GM12878 (cell line): ENCODE measurements at regions not wholly inside any gene's neighbourhood (a gene's known extent, or its start where the extent isn't known, plus 50 kb on each side); places are given as distances from the start of the nearest gene placed in this dataset.

Source experiments
- ATAC-seq: fragments of 200-7000 bp; cut with Tn5 transposase; 3 replicates; pipeline ENCODE4 v1.9.1; 2020; ENCODE audit warnings: mild to moderate bottlenecking, moderate library complexity
- BruUV-seq: library from RNA; stranded (reverse); fragments of 400-500 nt; replicated peaks from 2 replicates; lab custom pipeline; 2021; lab: Mats Ljungman, UMichigan
- CTCF ChIA-PET: fragments of 300-600 bp; sonication (Branson Sonifier 250); formaldehyde crosslinking; extraction: SDS; loops from one replicate; lab custom pipeline; 2021; ENCODE audit warnings: inconsistent platforms; lab: Yijun Ruan, JAX
- POLR2A ChIA-PET: fragments of 350-600 bp; formaldehyde crosslinking; extraction: SDS; loops from one replicate; lab custom pipeline; 2021; ENCODE audit warnings: inconsistent platforms; lab: Charles Lee
- RAD21 ChIA-PET: fragments of 300-600 bp; sonication (Branson Sonifier 250); formaldehyde crosslinking; loops from one replicate; lab custom pipeline; 2023; ENCODE audit warnings: antibody characterized with exemption; ENCODE audit not compliant: unreplicated experiment; lab: Charles Lee
- SMC1A ChIA-PET: fragments of 300-600 bp; sonication (Branson Sonifier 250); formaldehyde crosslinking; loops from one replicate; lab custom pipeline; 2023; ENCODE audit not compliant: unreplicated experiment, uncharacterized antibody; lab: Charles Lee
- DNase-seq: peaks from one replicate; pipeline ENCODE4 v3.0.0-alpha.2; 2011; ENCODE audit warnings: low read depth, low spot score
- FAIRE-seq: peaks from 3 replicates; lab custom pipeline; 2011; peaks lifted over from hg19 to GRCh38; lab: Jason Lieb, UNC
- H2AFZ ChIP-seq: 2 replicates; pipeline ENCODE4 v1.6.0; 2011; ENCODE audit warnings: low read depth, low read length, control low read depth; ENCODE audit not compliant: control insufficient read depth
- H3K27ac ChIP-seq: 2 replicates; pipeline ENCODE4 v1.5.1; 2011; ENCODE audit warnings: control low read depth; ENCODE audit not compliant: control insufficient read depth, insufficient read depth
- H3K27me3 ChIP-seq, 2 experiments: replicated peaks in 1 of 2; 2 replicates each; pipeline versions ENCODE4 v1.6.0 to v1.6.1; 2011; ENCODE audit warnings: low read length in 1 of 2; ENCODE audit not compliant: control insufficient read depth in 2 of 2, insufficient read depth in 2 of 2
- H3K36me3 ChIP-seq, 2 experiments: 2 replicates each; pipeline ENCODE4 v1.5.1; 2011; ENCODE audit warnings: low read length in 1 of 2; ENCODE audit not compliant: control insufficient read depth in 2 of 2, insufficient read depth in 2 of 2
- H3K4me1 ChIP-seq: 2 replicates; pipeline ENCODE4 v1.6.1; 2011; ENCODE audit warnings: mild to moderate bottlenecking, low read length, moderate library complexity, mixed read lengths; ENCODE audit not compliant: control insufficient read depth, insufficient read depth
- H3K4me2 ChIP-seq: 2 replicates; pipeline ENCODE4 v1.6.0; 2011; ENCODE audit warnings: control low read depth; ENCODE audit not compliant: control insufficient read depth, insufficient read depth
- H3K4me3 ChIP-seq: fragments of 200-600 bp; sonication (generic); 2 replicates; pipeline ENCODE4 v1.5.1; 2016
- H3K79me2 ChIP-seq: 2 replicates; pipeline ENCODE4 v1.6.0; 2011; ENCODE audit warnings: low read length; ENCODE audit not compliant: control insufficient read depth, insufficient read depth
- H3K9ac ChIP-seq: 2 replicates; pipeline ENCODE4 v1.8.0; 2011; ENCODE audit warnings: low read length, control low read depth, mixed read lengths; ENCODE audit not compliant: control insufficient read depth, insufficient read depth
- H3K9me3 ChIP-seq: replicated peaks from 3 replicates; pipeline ENCODE4 v1.5.1; 2011; ENCODE audit warnings: mild to moderate bottlenecking, low read length; ENCODE audit not compliant: control insufficient read depth, insufficient read depth
- H4K20me1 ChIP-seq: 2 replicates; pipeline ENCODE4 v1.6.0; 2011; ENCODE audit not compliant: control insufficient read depth, insufficient read depth
- CREM ChIP-seq: IDR thresholded peaks from 2 replicates; pipeline ENCODE4 v1.6.1; 2014; ENCODE audit warnings: antibody characterized with exemption, low read depth
- DPF2 ChIP-seq: fragments of 450-650 bp; IDR thresholded peaks from 2 replicates; pipeline ENCODE4 v1.6.1; 2017; ENCODE audit warnings: mild to moderate bottlenecking
- GABPA ChIP-seq: IDR thresholded peaks from 2 replicates; pipeline ENCODE4 v1.6.1; 2014; ENCODE audit warnings: antibody characterized with exemption, low read depth, mild to moderate bottlenecking, inconsistent platforms
- HDAC2 ChIP-seq: fragments of 200-600 bp; sonication (generic); IDR thresholded peaks from 2 replicates; pipeline ENCODE4 v1.6.1; 2017
- HSF1 ChIP-seq: fragments of 150-350 bp; IDR thresholded peaks from 2 replicates; pipeline ENCODE4 v1.6.1; 2014; ENCODE audit warnings: mild to moderate bottlenecking, low read depth, low read length
- IRF3 ChIP-seq: fragments of 450-650 bp; IDR thresholded peaks from 2 replicates; pipeline ENCODE4 v1.6.1; 2014; ENCODE audit warnings: mild to moderate bottlenecking
- JUND ChIP-seq: IDR thresholded peaks from 2 replicates; pipeline ENCODE4 v1.6.1; 2012; ENCODE audit warnings: low read depth, mild to moderate bottlenecking, low read length, improper control_type of control experiment, moderate library complexity
- MEF2B ChIP-seq: fragments of 450-650 bp; IDR thresholded peaks from 2 replicates; pipeline ENCODE4 v1.6.1; 2018; ENCODE audit warnings: mild to moderate bottlenecking, moderate library complexity; ENCODE audit not compliant: partially characterized antibody, poor library complexity, severe bottlenecking
- MTA3 ChIP-seq: IDR thresholded peaks from 2 replicates; pipeline ENCODE4 v1.6.1; 2012; ENCODE audit warnings: low read length, inconsistent platforms, borderline replicate concordance
- NR2C1 ChIP-seq: fragments of 450-650 bp; IDR thresholded peaks from 2 replicates; pipeline ENCODE4 v1.6.1; 2017; ENCODE audit warnings: antibody characterized with exemption, mild to moderate bottlenecking, moderate library complexity
- NR2C2 ChIP-seq: IDR thresholded peaks from 2 replicates; pipeline ENCODE4 v1.6.1; 2011; ENCODE audit warnings: borderline replicate concordance, low read depth; ENCODE audit not compliant: control insufficient read depth, insufficient read length
- PAX5 ChIP-seq: IDR thresholded peaks from 2 replicates; pipeline ENCODE4 v1.6.1; 2011; ENCODE audit warnings: low read depth, low read length, borderline replicate concordance
- POLR2AphosphoS2 ChIP-seq: IDR thresholded peaks from 2 replicates; pipeline ENCODE4 v1.6.1; 2011; ENCODE audit warnings: low read depth, mild to moderate bottlenecking, low read length, improper control_type of control experiment, moderate library complexity
- POU2F2 ChIP-seq: IDR thresholded peaks from 3 replicates; pipeline ENCODE4 v1.6.1; 2011; ENCODE audit warnings: low read depth, mild to moderate bottlenecking, low read length, borderline replicate concordance
- RAD51 ChIP-seq: fragments of 450-650 bp; IDR thresholded peaks from 2 replicates; pipeline ENCODE4 v1.6.1; 2016; ENCODE audit warnings: moderate library complexity, mild to moderate bottlenecking, inconsistent platforms
- RCOR1 ChIP-seq: conservative IDR thresholded peaks from 2 replicates; pipeline ENCODE4 v1.6.1; 2012; ENCODE audit warnings: low read depth, low read length, improper control_type of control experiment
- RUNX3 ChIP-seq: IDR thresholded peaks from 2 replicates; pipeline ENCODE4 v1.6.1; 2012; ENCODE audit warnings: low read length, inconsistent platforms
- SIX5 ChIP-seq: IDR thresholded peaks from 2 replicates; pipeline ENCODE4 v1.6.1; 2011; ENCODE audit warnings: mild to moderate bottlenecking, low read depth, low read length, moderate library complexity; ENCODE audit not compliant: severe bottlenecking
- SP1 ChIP-seq: IDR thresholded peaks from one replicate; pipeline ENCODE4 v1.6.1; 2011; ENCODE audit warnings: low read depth, low read length
- STAT1 ChIP-seq: fragments of 450-650 bp; conservative IDR thresholded peaks from 2 replicates; pipeline ENCODE4 v1.6.1; 2014; ENCODE audit warnings: antibody characterized with exemption, mild to moderate bottlenecking
- SUZ12 ChIP-seq: fragments of 200-600 bp; sonication (generic); IDR thresholded peaks from one replicate; pipeline ENCODE4 v1.6.1; 2018; ENCODE audit warnings: antibody characterized with exemption, mild to moderate bottlenecking; ENCODE audit not compliant: unreplicated experiment
- USF1 ChIP-seq: IDR thresholded peaks from 2 replicates; pipeline ENCODE4 v1.6.1; 2011; ENCODE audit warnings: borderline replicate concordance, low read depth, mild to moderate bottlenecking, moderate library complexity, mixed read lengths, low read length; ENCODE audit not compliant: insufficient read depth; ENCODE audit errors: extremely low read length
- ZBED1 ChIP-seq: IDR thresholded peaks from 2 replicates; pipeline ENCODE4 v1.6.1; 2016; ENCODE audit warnings: borderline replicate concordance
- WGBS: methylation state at CpG from one replicate; pipeline ENCODE4 v1.1.6; 2016; ENCODE audit warnings: low lambda C conversion rate; ENCODE audit not compliant: insufficient replicate concordance, insufficient coverage; ENCODE audit errors: missing lambda C conversion rate; 5-methylcytosine and 5-hydroxymethylcytosine counted together
- in situ Hi-C: fragments of 300-500 bp; cut with MboI; formaldehyde crosslinking; loops from 9 replicates; pipeline ENCODE4 v1.14.3; 2018; ENCODE audit warnings: mixed read lengths
- intact Hi-C: fragments of 100-400 bp; cut with micrococcal nuclease; formaldehyde crosslinking; loops from one replicate; pipeline ENCODE4 v1.14.2; 2022; ENCODE audit not compliant: unreplicated experiment

GRCh38 chr12:83823386-83824045, 1089.1 kb downstream of the SLC6A15 start:
- ChIA-PET SMC1A (interaction anchor here (0.6 to 3.6 kb wide), 6 partner anchors 280 to 1295 kb away, joined by 3 to 34 read pairs (median 4); partner anchors contain the start of gene TMTC2), POLR2A (interaction anchor here (1.2 kb wide), 1 partner anchor 1137 kb away, joined by 6 read pairs; the partner anchor contains the start of gene TMTC2), RAD21 (interaction anchor here (0.6 to 8.7 kb wide), 15 partner anchors 151 to 1463 kb away, joined by 3 to 109 read pairs (median 5); partner anchors contain the start of gene TMTC2), CTCF (interaction anchor here (0.5 to 7.9 kb wide), 37 partner anchors 9 to 1307 kb away, joined by 3 to 120 read pairs (median 3); partner anchors contain the start of gene TMTC2)
- Histone ChIP-seq H3K27me3 (no peaks in the 10 kb centered on the region), H3K79me2 (no peaks in the 10 kb centered on the region), H3K4me2 (no peak overlapping the region), H4K20me1 (no peaks in the 10 kb centered on the region), H3K27ac (no peak overlapping the region), H3K4me3 (no peak overlapping the region), H3K9me3 (no peaks in the 10 kb centered on the region), H3K36me3 (no peaks in the 10 kb centered on the region), H2AFZ (no peak overlapping the region), H3K9ac (no peak overlapping the region), H3K4me1 (no peaks in the 10 kb centered on the region)
- no TSS peak for BruUV-seq
- intact Hi-C loops, result loop anchor here (1.0 to 2.0 kb wide), 3 partner anchors 819 to 1295 kb away; partner anchors contain the start of gene TMTC2
- in situ Hi-C loops, result loop anchor here (10.0 to 25.0 kb wide), 3 partner anchors 681 to 1299 kb away; no protein-coding TSS in a partner anchor
- FAIRE-seq (no peak), ATAC-seq (peak; percentile 97), DNase-seq (no peak)
- 12% methylated on average over 8 of the region's 8 CpGs for WGBS
- TF ChIP-seq IRF3, result no peak
- no peak for TF ChIP-seq RAD51
- TF ChIP-seq POU2F2, result peak; percentile 43; the same call in 1 of the 3 replicates
- no peak for TF ChIP-seq MTA3
- no peak for TF ChIP-seq USF1
- no peak for TF ChIP-seq NR2C1
- no peak for TF ChIP-seq HSF1
- TF ChIP-seq RCOR1, result no peak
- TF ChIP-seq MEF2B, result no peak
- TF ChIP-seq CREM, result 0 out of 2 replicates have a peak, but pooled peaks have one; percentile 26
- no peak for TF ChIP-seq STAT1
- no peak for TF ChIP-seq RUNX3
- TF ChIP-seq JUND, result no peak
- TF ChIP-seq ZBED1, result no peak
- no peak for TF ChIP-seq HDAC2
- TF ChIP-seq POLR2AphosphoS2, result no peak
- no peak for TF ChIP-seq DPF2
- TF ChIP-seq NR2C2, result no peak
- no peak for TF ChIP-seq SIX5
- no peak for TF ChIP-seq SUZ12
- TF ChIP-seq PAX5, result no peak
- no peak for TF ChIP-seq GABPA
- TF ChIP-seq SP1, result no peak
